HEK293 (cell line): ENCODE measurements at regions not wholly inside any gene's neighbourhood (a gene's known extent, or its start where the extent isn't known, plus 50 kb on each side); places are given as distances from the start of the nearest gene placed in this dataset.

Source experiments
- FEZF1 ChIP-seq: fragments of 450-650 bp; formaldehyde crosslinking; IDR thresholded peaks from 2 replicates; pipeline ENCODE4 v1.5.1; 2016; ENCODE audit warnings: missing biosample characterization, missing genetic modification characterization
- KLF8 ChIP-seq: fragments of 450-650 bp; formaldehyde crosslinking; IDR thresholded peaks from 2 replicates; pipeline ENCODE4 v1.5.1; 2016; ENCODE audit warnings: missing biosample characterization, missing genetic modification characterization
- MEIS1 ChIP-seq: sonication (generic); formaldehyde crosslinking; IDR thresholded peaks from 2 replicates; pipeline ENCODE4 v1.8.1; 2022; ENCODE audit warnings: missing genetic modification reagents, mild to moderate bottlenecking, borderline replicate concordance
- OSR2 ChIP-seq: fragments of 450-650 bp; formaldehyde crosslinking; IDR thresholded peaks from 2 replicates; pipeline ENCODE4 v1.5.1; 2016; ENCODE audit warnings: missing biosample characterization, missing genetic modification characterization
- PATZ1 ChIP-seq: fragments of 450-650 bp; formaldehyde crosslinking; IDR thresholded peaks from 2 replicates; pipeline ENCODE4 v1.5.1; 2016; ENCODE audit warnings: missing biosample characterization, missing genetic modification characterization
- PRDM1 ChIP-seq: fragments of 450-650 bp; formaldehyde crosslinking; IDR thresholded peaks from 2 replicates; pipeline ENCODE4; 2016; ENCODE audit warnings: missing biosample characterization, missing genetic modification characterization
- PRDM2 ChIP-seq: fragments of 450-650 bp; formaldehyde crosslinking; IDR thresholded peaks from 2 replicates; pipeline ENCODE4 v1.5.1; 2016; ENCODE audit warnings: missing biosample characterization, missing genetic modification characterization, borderline replicate concordance
- PRDM6 ChIP-seq: fragments of 450-650 bp; formaldehyde crosslinking; IDR thresholded peaks from 2 replicates; pipeline ENCODE4 v1.5.1; 2017; ENCODE audit warnings: missing biosample characterization, missing genetic modification characterization
- YY2 ChIP-seq: fragments of 450-650 bp; formaldehyde crosslinking; IDR thresholded peaks from 2 replicates; pipeline ENCODE4 v1.5.1; 2016; ENCODE audit warnings: missing biosample characterization, missing genetic modification characterization
- ZNF140 ChIP-seq: fragments of 450-650 bp; formaldehyde crosslinking; IDR thresholded peaks from 2 replicates; pipeline ENCODE4 v1.5.1; 2016; ENCODE audit warnings: missing biosample characterization, missing genetic modification characterization
- ZNF335 ChIP-seq: fragments of 450-650 bp; formaldehyde crosslinking; conservative IDR thresholded peaks from 2 replicates; pipeline ENCODE4 v1.5.1; 2016; ENCODE audit warnings: missing biosample characterization, missing genetic modification characterization
- ZNF366 ChIP-seq: fragments of 450-650 bp; formaldehyde crosslinking; conservative IDR thresholded peaks from 2 replicates; pipeline ENCODE4 v1.5.1; 2016; ENCODE audit warnings: missing biosample characterization, missing genetic modification characterization
- ZNF518A ChIP-seq: fragments of 450-650 bp; formaldehyde crosslinking; conservative IDR thresholded peaks from 2 replicates; pipeline ENCODE4 v1.5.1; 2016; ENCODE audit warnings: low read depth, missing biosample characterization, missing genetic modification characterization
- ZNF529 ChIP-seq: fragments of 450-650 bp; formaldehyde crosslinking; IDR thresholded peaks from 2 replicates; pipeline ENCODE4 v1.5.1; 2017; ENCODE audit warnings: missing genetic modification characterization, missing biosample characterization; ENCODE audit not compliant: insufficient replicate concordance
- ZNF768 ChIP-seq: fragments of 450-650 bp; formaldehyde crosslinking; IDR thresholded peaks from 2 replicates; pipeline ENCODE4 v1.5.1; 2018; ENCODE audit warnings: missing biosample characterization, mild to moderate bottlenecking, missing genetic modification characterization
- TF ChIP-seq, protein P1 (sequence below): fragments of 450-650 bp; formaldehyde crosslinking; IDR thresholded peaks from 2 replicates; pipeline ENCODE4 v1.5.1; 2016; ENCODE audit warnings: missing biosample characterization, missing genetic modification characterization
- TF ChIP-seq, protein P2 (sequence below): fragments of 450-650 bp; formaldehyde crosslinking; IDR thresholded peaks from 2 replicates; pipeline ENCODE4 v1.5.1; 2016; ENCODE audit warnings: missing biosample characterization, missing genetic modification characterization

DNA sequence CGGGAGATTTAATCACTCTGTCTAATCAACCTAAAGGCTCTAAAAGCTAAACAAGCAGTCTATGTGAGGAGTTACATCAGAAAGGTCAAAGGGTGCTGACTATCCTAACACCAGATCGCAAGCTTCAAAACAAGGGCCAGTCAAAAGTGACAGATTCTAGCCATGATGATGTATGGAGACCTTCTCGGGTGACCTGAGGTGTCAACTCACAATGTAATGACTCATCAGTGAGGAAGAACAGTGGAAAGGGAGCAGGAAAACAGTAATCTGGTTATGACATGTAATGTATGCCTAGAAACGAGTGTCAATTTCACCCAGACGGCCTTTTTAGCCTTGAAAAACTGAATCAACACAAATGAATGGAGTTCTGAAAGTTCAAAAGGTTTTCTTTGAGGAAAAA lies 375.3 kb downstream of the IDS start (continued):
- TF ChIP-seq PRDM6 = peak; percentile 30; the same call in 1 of the 2 replicates
- 0 out of 2 replicates have a peak, but pooled peaks have one; percentile 32 for TF ChIP-seq OSR2 (tag by site-specific recombination)
- TF ChIP-seq PATZ1 (tag by site-specific recombination) = no peak
- TF ChIP-seq ZNF529 (tag by site-specific recombination) = no peak
- TF ChIP-seq, protein P1, sequence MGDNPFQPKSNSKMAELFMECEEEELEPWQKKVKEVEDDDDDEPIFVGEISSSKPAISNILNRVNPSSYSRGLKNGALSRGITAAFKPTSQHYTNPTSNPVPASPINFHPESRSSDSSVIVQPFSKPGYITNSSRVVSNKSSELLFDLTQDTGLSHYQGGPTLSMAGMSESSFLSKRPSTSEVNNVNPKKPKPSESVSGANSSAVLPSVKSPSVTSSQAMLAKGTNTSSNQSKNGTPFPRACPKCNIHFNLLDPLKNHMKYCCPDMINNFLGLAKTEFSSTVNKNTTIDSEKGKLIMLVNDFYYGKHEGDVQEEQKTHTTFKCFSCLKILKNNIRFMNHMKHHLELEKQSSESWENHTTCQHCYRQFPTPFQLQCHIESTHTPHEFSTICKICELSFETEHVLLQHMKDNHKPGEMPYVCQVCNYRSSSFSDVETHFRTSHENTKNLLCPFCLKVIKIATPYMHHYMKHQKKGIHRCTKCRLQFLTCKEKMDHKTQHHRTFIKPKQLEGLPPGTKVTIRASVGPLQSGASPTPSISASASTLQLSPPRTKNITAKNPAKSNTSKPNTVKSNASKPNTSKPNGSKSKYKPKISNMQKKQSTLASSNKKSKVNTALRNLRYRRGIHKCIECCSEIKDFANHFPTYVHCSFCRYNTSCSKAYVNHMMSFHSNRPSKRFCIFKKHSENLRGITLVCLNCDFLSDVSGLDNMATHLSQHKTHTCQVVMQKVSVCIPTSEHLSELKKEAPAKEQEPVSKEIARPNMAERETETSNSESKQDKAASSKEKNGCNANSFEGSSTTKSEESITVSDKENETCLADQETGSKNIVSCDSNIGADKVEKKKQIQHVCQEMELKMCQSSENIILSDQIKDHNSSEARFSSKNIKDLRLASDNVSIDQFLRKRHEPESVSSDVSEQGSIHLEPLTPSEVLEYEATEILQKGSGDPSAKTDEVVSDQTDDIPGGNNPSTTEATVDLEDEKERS (tag by site-specific recombination) = no peak
- TF ChIP-seq ZNF518A (tag by site-specific recombination) = no peak
- no peak for TF ChIP-seq ZNF366
- no peak for TF ChIP-seq ZNF335
- no peak for TF ChIP-seq KLF8 (tag by site-specific recombination)
- TF ChIP-seq PRDM1 (tag by site-specific recombination) = no peak
- no peak for TF ChIP-seq PRDM2 (tag by site-specific recombination)
- TF ChIP-seq FEZF1 (tag by site-specific recombination) = peak; percentile 33; the same call in 1 of the 2 replicates
- no peak for TF ChIP-seq ZNF140 (tag by site-specific recombination)
- TF ChIP-seq MEIS1 (CRISPR knock-in tag) = 0 out of 2 replicates have a peak, but pooled peaks have one; percentile 33
- no peak for TF ChIP-seq YY2 (tag by site-specific recombination)
- TF ChIP-seq, protein P2, sequence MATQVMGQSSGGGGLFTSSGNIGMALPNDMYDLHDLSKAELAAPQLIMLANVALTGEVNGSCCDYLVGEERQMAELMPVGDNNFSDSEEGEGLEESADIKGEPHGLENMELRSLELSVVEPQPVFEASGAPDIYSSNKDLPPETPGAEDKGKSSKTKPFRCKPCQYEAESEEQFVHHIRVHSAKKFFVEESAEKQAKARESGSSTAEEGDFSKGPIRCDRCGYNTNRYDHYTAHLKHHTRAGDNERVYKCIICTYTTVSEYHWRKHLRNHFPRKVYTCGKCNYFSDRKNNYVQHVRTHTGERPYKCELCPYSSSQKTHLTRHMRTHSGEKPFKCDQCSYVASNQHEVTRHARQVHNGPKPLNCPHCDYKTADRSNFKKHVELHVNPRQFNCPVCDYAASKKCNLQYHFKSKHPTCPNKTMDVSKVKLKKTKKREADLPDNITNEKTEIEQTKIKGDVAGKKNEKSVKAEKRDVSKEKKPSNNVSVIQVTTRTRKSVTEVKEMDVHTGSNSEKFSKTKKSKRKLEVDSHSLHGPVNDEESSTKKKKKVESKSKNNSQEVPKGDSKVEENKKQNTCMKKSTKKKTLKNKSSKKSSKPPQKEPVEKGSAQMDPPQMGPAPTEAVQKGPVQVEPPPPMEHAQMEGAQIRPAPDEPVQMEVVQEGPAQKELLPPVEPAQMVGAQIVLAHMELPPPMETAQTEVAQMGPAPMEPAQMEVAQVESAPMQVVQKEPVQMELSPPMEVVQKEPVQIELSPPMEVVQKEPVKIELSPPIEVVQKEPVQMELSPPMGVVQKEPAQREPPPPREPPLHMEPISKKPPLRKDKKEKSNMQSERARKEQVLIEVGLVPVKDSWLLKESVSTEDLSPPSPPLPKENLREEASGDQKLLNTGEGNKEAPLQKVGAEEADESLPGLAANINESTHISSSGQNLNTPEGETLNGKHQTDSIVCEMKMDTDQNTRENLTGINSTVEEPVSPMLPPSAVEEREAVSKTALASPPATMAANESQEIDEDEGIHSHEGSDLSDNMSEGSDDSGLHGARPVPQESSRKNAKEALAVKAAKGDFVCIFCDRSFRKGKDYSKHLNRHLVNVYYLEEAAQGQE (tag by site-specific recombination) = no peak
- no peak for TF ChIP-seq ZNF768 (tag by site-specific recombination)
